ENCODE measurements at regions not wholly inside any gene's neighbourhood (a gene's known extent, or its start where the extent isn't known, plus 50 kb on each side); places are given as distances from the start of the nearest gene placed in this dataset.

GRCh38 chr20:11193241-11193640 lies 519.4 kb upstream of the JAG1 start:
- TF ChIP-seq CTCF (conservative IDR thresholded peaks at IDR 0.05 in 1 of 2, IDR thresholded peaks at IDR 0.05 in 1 of 2; ENCODE audit: extremely low read depth in 1 of 2, insufficient read depth in 1 of 2, low read depth in 1 of 2, low read length in 2 of 2), result no peak
- no peak for TF ChIP-seq EZH2 (IDR thresholded peaks at IDR 0.05; ENCODE audit: borderline replicate concordance, low read length)

Measured in mammary epithelial cell (primary cell).